BLaER1 treated with 17β-estradiol and CSF1 and Interleukin-3, amounts not matched to agents 10 nM and 100 nM (cell line): ENCODE measurements at regions not wholly inside any gene's neighbourhood (a gene's known extent, or its start where the extent isn't known, plus 50 kb on each side); places are given as distances from the start of the nearest gene placed in this dataset.

Experiments used
- H3K27ac ChIP-seq, 11 experiments: shearing (Covaris generic); formaldehyde crosslinking; 2 replicates each; pipeline ENCODE4 v1.8.1; 2022
- H3K27me3 ChIP-seq, 11 experiments: shearing (Covaris generic); formaldehyde crosslinking; 2 replicates each; pipeline ENCODE4 v1.8.1; 2022
- H3K36me3 ChIP-seq, 11 experiments: shearing (Covaris generic); formaldehyde crosslinking; 2 replicates each; pipeline ENCODE4 v1.8.1; 2022
- H3K4me1 ChIP-seq, 10 experiments: shearing (Covaris generic); formaldehyde crosslinking; 2 replicates each; pipeline ENCODE4 v1.8.1; 2022
- H3K4me2 ChIP-seq, 11 experiments: shearing (Covaris generic); formaldehyde crosslinking; 2 replicates each; pipeline ENCODE4 v1.8.1; 2022
- H3K4me3 ChIP-seq, 10 experiments: shearing (Covaris generic); formaldehyde crosslinking; 2 replicates each; pipeline ENCODE4 v1.8.1; 2022
- H3K9ac ChIP-seq, 11 experiments: shearing (Covaris generic); formaldehyde crosslinking; 2 replicates each; pipeline ENCODE4 v1.8.1; 2022
- H3K9me3 ChIP-seq, 11 experiments: shearing (Covaris generic); formaldehyde crosslinking; replicated peaks in 1 of 11; 2 replicates each; pipeline ENCODE4 v1.8.1; 2022
- H4K20me1 ChIP-seq, 11 experiments: shearing (Covaris generic); formaldehyde crosslinking; 2 replicates each; pipeline ENCODE4 v1.8.1; 2022
- Cebpa-rat ChIP-seq, 11 experiments: shearing (Covaris generic); IDR thresholded peaks; 2 replicates each; pipeline ENCODE4 v1.8.1; 2022

GRCh38 chr13:103356226-103356864 is 290.1 kb upstream of the SLC10A2 start:
- no peaks in the 10 kb centered on the region for H3K36me3 ChIP-seq
- no peak overlapping the region for H3K27ac ChIP-seq
- TF ChIP-seq Cebpa-rat (IDR thresholded peaks at IDR 0.05), result no peak
- no peak overlapping the region for H3K9ac ChIP-seq
- no peaks in the 10 kb centered on the region for H4K20me1 ChIP-seq
- H3K4me1 ChIP-seq, result no peaks in the 10 kb centered on the region
- H3K27me3 ChIP-seq, result no peaks in the 10 kb centered on the region
- H3K4me3 ChIP-seq, result no peak overlapping the region
- H3K9me3 ChIP-seq, result no peaks in the 10 kb centered on the region
- H3K4me2 ChIP-seq, result no peak overlapping the region

GRCh38 chr13:103354171-103354570 is 288.0 kb upstream of the SLC10A2 start:
- H3K4me2 ChIP-seq, result no peak overlapping the region
- no peaks in the 10 kb centered on the region for H3K9me3 ChIP-seq
- no peak overlapping the region for H3K9ac ChIP-seq
- H3K4me1 ChIP-seq, result no peaks in the 10 kb centered on the region
- no peaks in the 10 kb centered on the region for H4K20me1 ChIP-seq
- no peak for TF ChIP-seq Cebpa-rat (IDR thresholded peaks at IDR 0.05)
- no peak overlapping the region for H3K27ac ChIP-seq
- no peaks in the 10 kb centered on the region for H3K27me3 ChIP-seq
- no peaks in the 10 kb centered on the region for H3K36me3 ChIP-seq
- no peak overlapping the region for H3K4me3 ChIP-seq

GRCh38 chr13:103351035-103351828 is 285.0 kb upstream of the SLC10A2 start:
- no peaks in the 10 kb centered on the region for H3K36me3 ChIP-seq
- TF ChIP-seq Cebpa-rat (IDR thresholded peaks at IDR 0.05), result no peak
- no peak overlapping the region for H3K4me2 ChIP-seq
- peaks cover 0 to 2% (median 0%) of the 10 kb centered on the region in 11 experiments; a peak in 1 of 22 replicates for H3K9me3 ChIP-seq
- no peaks in the 10 kb centered on the region for H3K4me1 ChIP-seq
- no peaks in the 10 kb centered on the region for H4K20me1 ChIP-seq
- no peak overlapping the region for H3K9ac ChIP-seq
- no peak overlapping the region for H3K4me3 ChIP-seq
- no peak overlapping the region for H3K27ac ChIP-seq
- no peaks in the 10 kb centered on the region for H3K27me3 ChIP-seq

GRCh38 chr13:103350147-103350546 is 283.9 kb upstream of the SLC10A2 start:
- TF ChIP-seq Cebpa-rat (IDR thresholded peaks at IDR 0.05), result no peak
- H4K20me1 ChIP-seq, result no peaks in the 10 kb centered on the region
- H3K4me3 ChIP-seq, result no peak overlapping the region
- no peaks in the 10 kb centered on the region for H3K36me3 ChIP-seq
- no peak overlapping the region for H3K27ac ChIP-seq
- no peaks in the 10 kb centered on the region for H3K27me3 ChIP-seq
- no peak overlapping the region for H3K9ac ChIP-seq
- H3K9me3 ChIP-seq, result peaks cover 8 to 13% (median 8%) of the 10 kb centered on the region in 11 experiments
- H3K4me1 ChIP-seq, result no peaks in the 10 kb centered on the region
- no peak overlapping the region for H3K4me2 ChIP-seq

- H3K9ac ChIP-seq, result no peak overlapping the region
- no peak overlapping the region for H3K4me3 ChIP-seq
- TF ChIP-seq Cebpa-rat (IDR thresholded peaks at IDR 0.05), result no peak
- no peaks in the 10 kb centered on the region for H3K4me1 ChIP-seq
- no peaks in the 10 kb centered on the region for H3K27me3 ChIP-seq
- H4K20me1 ChIP-seq, result no peaks in the 10 kb centered on the region
- H3K9me3 ChIP-seq, result peaks cover 14 to 21% (median 16%) of the 10 kb centered on the region in 11 experiments
- H3K27ac ChIP-seq, result no peak overlapping the region
- H3K4me2 ChIP-seq, result no peak overlapping the region
- H3K36me3 ChIP-seq, result no peaks in the 10 kb centered on the region
Observed at GRCh38 chr13:103349211-103349980, 283.2 kb upstream of the SLC10A2 start.

- no peaks in the 10 kb centered on the region for H4K20me1 ChIP-seq
- H3K36me3 ChIP-seq, result no peaks in the 10 kb centered on the region
- H3K4me3 ChIP-seq, result no peak overlapping the region
Observed at GRCh38 chr13:103335241-103335640, 269.0 kb upstream of the SLC10A2 start.

GRCh38 chr13:103331924-103332323 is 265.7 kb upstream of the SLC10A2 start:
- Histone ChIP-seq H3K4me1 (no peaks in the 10 kb centered on the region), H3K4me3 (no peak overlapping the region), H3K9me3 (no peaks in the 10 kb centered on the region), H4K20me1 (no peaks in the 10 kb centered on the region), H3K4me2 (no peak overlapping the region), H3K36me3 (no peaks in the 10 kb centered on the region), H3K9ac (no peak overlapping the region), H3K27me3 (no peaks in the 10 kb centered on the region), H3K27ac (no peak overlapping the region)
- no peak for TF ChIP-seq Cebpa-rat (IDR thresholded peaks at IDR 0.05)

More at GRCh38 chr13:103335241-103335640, 269.0 kb upstream of the SLC10A2 start:
- Histone ChIP-seq H3K4me1 (no peaks in the 10 kb centered on the region), H3K9me3 (peaks cover 0 to 8% (median under 1%) of the 10 kb centered on the region in 11 experiments; a peak in 9 of 22 replicates), H3K9ac (no peak overlapping the region), H3K27me3 (no peaks in the 10 kb centered on the region), H3K27ac (no peak overlapping the region), H3K4me2 (no peak overlapping the region)
- TF ChIP-seq Cebpa-rat (IDR thresholded peaks at IDR 0.05), result no peak

GRCh38 chr13:103328899-103329298 is 262.7 kb upstream of the SLC10A2 start:
- Histone ChIP-seq H3K27ac (no peak overlapping the region), H3K4me3 (no peak overlapping the region), H4K20me1 (no peaks in the 10 kb centered on the region), H3K4me1 (no peaks in the 10 kb centered on the region), H3K27me3 (no peaks in the 10 kb centered on the region), H3K36me3 (no peaks in the 10 kb centered on the region), H3K9ac (no peak overlapping the region), H3K9me3 (no peaks in the 10 kb centered on the region), H3K4me2 (no peak overlapping the region)
- no peak for TF ChIP-seq Cebpa-rat (IDR thresholded peaks at IDR 0.05)

- no peak overlapping the region for H3K4me2 ChIP-seq
- H3K4me1 ChIP-seq, result no peaks in the 10 kb centered on the region
- no peaks in the 10 kb centered on the region for H3K9me3 ChIP-seq
- no peaks in the 10 kb centered on the region for H3K36me3 ChIP-seq
- H4K20me1 ChIP-seq, result no peaks in the 10 kb centered on the region
- H3K4me3 ChIP-seq, result no peak overlapping the region
- no peaks in the 10 kb centered on the region for H3K27me3 ChIP-seq
- no peak for TF ChIP-seq Cebpa-rat (IDR thresholded peaks at IDR 0.05)
- no peak overlapping the region for H3K9ac ChIP-seq
- no peak overlapping the region for H3K27ac ChIP-seq
Observed at GRCh38 chr13:103326326-103326725, 260.1 kb upstream of the SLC10A2 start.
